DND-41 (cell line): ENCODE measurements at regions not wholly inside any gene's neighbourhood (a gene's known extent, or its start where the extent isn't known, plus 50 kb on each side); places are given as distances from the start of the nearest gene placed in this dataset.

ENCODE experiments used
- EZH2 ChIP-seq: IDR thresholded peaks from 3 replicates; pipeline ENCODE4 v1.6.1; 2012; ENCODE audit warnings: borderline replicate concordance, low read depth, mild to moderate bottlenecking, moderate library complexity, low read length, inconsistent platforms; ENCODE audit not compliant: severe bottlenecking
- TF ChIP-seq, protein P1 (sequence below): IDR thresholded peaks from 2 replicates; pipeline ENCODE4 v1.5.1; 2012; ENCODE audit warnings: borderline replicate concordance, low read length, moderate library complexity, mild to moderate bottlenecking; ENCODE audit not compliant: poor library complexity, severe bottlenecking; ENCODE audit errors: extremely low read depth

DNA sequence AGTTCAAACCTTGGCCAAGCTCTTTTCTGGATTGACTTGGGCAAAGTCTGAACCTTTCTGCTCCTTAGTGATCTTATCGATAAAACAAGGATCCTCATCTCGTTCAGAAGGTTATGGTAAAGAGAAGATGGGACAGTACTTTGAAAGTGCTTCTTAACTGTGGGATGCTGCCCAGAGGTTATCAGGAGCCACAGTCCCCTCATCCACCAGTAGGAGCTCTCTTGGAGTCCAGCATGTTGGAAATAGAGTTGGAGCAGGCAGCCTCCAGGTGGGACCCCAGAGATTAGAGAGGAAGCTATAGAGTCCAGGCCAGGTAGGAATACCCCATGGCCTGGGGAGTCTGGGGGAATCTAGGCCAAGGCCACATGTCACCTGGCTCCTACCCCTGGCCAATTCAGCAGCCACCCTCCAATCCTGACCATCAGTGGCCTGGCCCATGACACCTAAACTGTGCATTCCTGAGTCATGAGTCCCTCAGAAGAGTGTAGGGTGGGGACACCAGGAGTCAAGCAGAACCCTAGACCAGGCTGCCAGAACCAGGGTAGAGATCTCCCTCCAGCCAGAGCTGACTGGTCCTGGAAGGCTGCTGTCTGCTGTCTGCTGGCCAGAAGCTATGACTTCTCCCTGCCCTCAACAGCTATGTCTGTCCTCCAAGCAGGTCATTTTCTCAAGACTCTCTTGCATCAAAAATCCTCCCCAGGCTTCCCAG, 144.3 kb downstream of the AIPL1 start:
- TF ChIP-seq, protein P1, sequence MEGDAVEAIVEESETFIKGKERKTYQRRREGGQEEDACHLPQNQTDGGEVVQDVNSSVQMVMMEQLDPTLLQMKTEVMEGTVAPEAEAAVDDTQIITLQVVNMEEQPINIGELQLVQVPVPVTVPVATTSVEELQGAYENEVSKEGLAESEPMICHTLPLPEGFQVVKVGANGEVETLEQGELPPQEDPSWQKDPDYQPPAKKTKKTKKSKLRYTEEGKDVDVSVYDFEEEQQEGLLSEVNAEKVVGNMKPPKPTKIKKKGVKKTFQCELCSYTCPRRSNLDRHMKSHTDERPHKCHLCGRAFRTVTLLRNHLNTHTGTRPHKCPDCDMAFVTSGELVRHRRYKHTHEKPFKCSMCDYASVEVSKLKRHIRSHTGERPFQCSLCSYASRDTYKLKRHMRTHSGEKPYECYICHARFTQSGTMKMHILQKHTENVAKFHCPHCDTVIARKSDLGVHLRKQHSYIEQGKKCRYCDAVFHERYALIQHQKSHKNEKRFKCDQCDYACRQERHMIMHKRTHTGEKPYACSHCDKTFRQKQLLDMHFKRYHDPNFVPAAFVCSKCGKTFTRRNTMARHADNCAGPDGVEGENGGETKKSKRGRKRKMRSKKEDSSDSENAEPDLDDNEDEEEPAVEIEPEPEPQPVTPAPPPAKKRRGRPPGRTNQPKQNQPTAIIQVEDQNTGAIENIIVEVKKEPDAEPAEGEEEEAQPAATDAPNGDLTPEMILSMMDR = no peak
- TF ChIP-seq EZH2 = no peak
